ENCODE measurements at regions not wholly inside any gene's neighbourhood (a gene's known extent, or its start where the extent isn't known, plus 50 kb on each side); places are given as distances from the start of the nearest gene placed in this dataset.
"Not testable (repeated sequence)": the region's sequence is repeated elsewhere in the genome, so short reads cannot be mapped to it uniquely, and the experiment has no call there.

- H3K36me3 Mint-ChIP-seq (ENCODE audit: insufficient read depth in 2 of 2): no peaks in the 10 kb centered on the region
- H3K4me1 Mint-ChIP-seq (ENCODE audit: low read depth): no peaks in the 10 kb centered on the region
- DNase-seq (no peak), ATAC-seq (replicated peaks in 1 of 2) (no peak)
- no peak overlapping the region for H3K4me3 Mint-ChIP-seq
- no peaks in the 10 kb centered on the region for H3K27me3 Mint-ChIP-seq (ENCODE audit: low read depth)
- H3K27ac Mint-ChIP-seq: no peak overlapping the region
- H3K9me3 Mint-ChIP-seq: peaks cover 0 to 2% of the 10 kb centered on the region in 2 donors
Observed at GRCh38 chr5:118580949-118581348, 407.4 kb downstream of the DTWD2 start.

GRCh38 chr5:118578093-118578492 is 410.3 kb downstream of the DTWD2 start:
- ATAC-seq (replicated peaks in 1 of 2): no peak
- H3K36me3 Mint-ChIP-seq (ENCODE audit: insufficient read depth in 2 of 2): no peaks in the 10 kb centered on the region
- no peak overlapping the region for H3K4me3 Mint-ChIP-seq
- DNase-seq: no peak
- H3K27ac Mint-ChIP-seq: no peak overlapping the region
- H3K4me1 Mint-ChIP-seq (ENCODE audit: low read depth): no peaks in the 10 kb centered on the region
- H3K27me3 Mint-ChIP-seq (ENCODE audit: low read depth): no peaks in the 10 kb centered on the region
- peaks cover 0 to 2% of the 10 kb centered on the region in 2 donors for H3K9me3 Mint-ChIP-seq

GRCh38 chr5:118577621-118578020 is 410.7 kb downstream of the DTWD2 start:
- ATAC-seq (replicated peaks in 1 of 2): no peak
- Mint-ChIP-seq H3K9me3 (peaks cover 0 to 2% of the 10 kb centered on the region in 2 donors), H3K36me3 (ENCODE audit: insufficient read depth in 2 of 2) (no peaks in the 10 kb centered on the region), H3K27me3 (ENCODE audit: low read depth) (no peaks in the 10 kb centered on the region), H3K4me1 (ENCODE audit: low read depth) (no peaks in the 10 kb centered on the region), H3K27ac (no peak overlapping the region), H3K4me3 (no peak overlapping the region)
- no peak for DNase-seq

- H3K4me1 Mint-ChIP-seq (ENCODE audit: low read depth); H3K27me3 Mint-ChIP-seq (ENCODE audit: low read depth); H3K27ac Mint-ChIP-seq; H3K36me3 Mint-ChIP-seq (ENCODE audit: insufficient read depth in 2 of 2); H3K4me3 Mint-ChIP-seq; DNase-seq; H3K9me3 Mint-ChIP-seq; ATAC-seq (replicated peaks in 1 of 2): not testable (repeated sequence)
Observed at GRCh38 chr5:118570276-118570675, 418.1 kb downstream of the DTWD2 start.

GRCh38 chr5:118569596-118569995 is 418.8 kb downstream of the DTWD2 start:
- H3K9me3 Mint-ChIP-seq; H3K4me1 Mint-ChIP-seq (ENCODE audit: low read depth); H3K27me3 Mint-ChIP-seq (ENCODE audit: low read depth); H3K4me3 Mint-ChIP-seq; H3K36me3 Mint-ChIP-seq (ENCODE audit: insufficient read depth in 2 of 2); H3K27ac Mint-ChIP-seq; ATAC-seq (replicated peaks in 1 of 2); DNase-seq: not testable (repeated sequence)

- H3K4me1 Mint-ChIP-seq (ENCODE audit: low read depth): no peaks in the 10 kb centered on the region
- DNase-seq (no peak), ATAC-seq (replicated peaks in 1 of 2) (no peak)
- H3K36me3 Mint-ChIP-seq (ENCODE audit: insufficient read depth in 2 of 2): no peaks in the 10 kb centered on the region
- no peaks in the 10 kb centered on the region for H3K27me3 Mint-ChIP-seq (ENCODE audit: low read depth)
- no peak overlapping the region for H3K27ac Mint-ChIP-seq
- H3K4me3 Mint-ChIP-seq: no peak overlapping the region
- H3K9me3 Mint-ChIP-seq: no peaks in the 10 kb centered on the region
Observed at GRCh38 chr5:118565335-118565971, 422.9 kb downstream of the DTWD2 start.

GRCh38 chr5:118561971-118562370 is 426.4 kb downstream of the DTWD2 start:
- ATAC-seq (replicated peaks in 1 of 2): no peak
- Mint-ChIP-seq H3K36me3 (ENCODE audit: insufficient read depth in 2 of 2) (no peaks in the 10 kb centered on the region), H3K27ac (no peak overlapping the region), H3K4me1 (ENCODE audit: low read depth) (no peaks in the 10 kb centered on the region), H3K9me3 (no peaks in the 10 kb centered on the region), H3K4me3 (no peak overlapping the region), H3K27me3 (ENCODE audit: low read depth) (no peaks in the 10 kb centered on the region)
- no peak for DNase-seq

- DNase-seq (no peak), ATAC-seq (replicated peaks in 1 of 2) (no peak)
- Mint-ChIP-seq H3K9me3 (no peaks in the 10 kb centered on the region), H3K4me1 (ENCODE audit: low read depth) (no peaks in the 10 kb centered on the region), H3K27me3 (ENCODE audit: low read depth) (no peaks in the 10 kb centered on the region), H3K27ac (no peak overlapping the region), H3K4me3 (no peak overlapping the region), H3K36me3 (ENCODE audit: insufficient read depth in 2 of 2) (no peaks in the 10 kb centered on the region)
Observed at GRCh38 chr5:118561235-118561634, 427.1 kb downstream of the DTWD2 start.

GRCh38 chr5:118558871-118559270 is 429.5 kb downstream of the DTWD2 start:
- H3K4me1 Mint-ChIP-seq (ENCODE audit: low read depth): no peaks in the 10 kb centered on the region
- H3K27ac Mint-ChIP-seq: no peak overlapping the region
- DNase-seq (no peak), ATAC-seq (replicated peaks in 1 of 2) (no peak)
- H3K4me3 Mint-ChIP-seq: no peak overlapping the region
- H3K9me3 Mint-ChIP-seq: no peaks in the 10 kb centered on the region
- H3K36me3 Mint-ChIP-seq (ENCODE audit: insufficient read depth in 2 of 2): no peaks in the 10 kb centered on the region
- no peaks in the 10 kb centered on the region for H3K27me3 Mint-ChIP-seq (ENCODE audit: low read depth)

GRCh38 chr5:118557251-118557661 is 431.1 kb downstream of the DTWD2 start:
- DNase-seq: no peak
- Mint-ChIP-seq H3K27me3 (ENCODE audit: low read depth) (no peaks in the 10 kb centered on the region), H3K4me1 (ENCODE audit: low read depth) (no peaks in the 10 kb centered on the region)

GRCh38 chr5:118556792-118557191 is 431.6 kb downstream of the DTWD2 start:
- Mint-ChIP-seq H3K36me3 (ENCODE audit: insufficient read depth in 2 of 2) (no peaks in the 10 kb centered on the region), H3K4me1 (ENCODE audit: low read depth) (no peaks in the 10 kb centered on the region), H3K9me3 (no peaks in the 10 kb centered on the region), H3K27ac (no peak overlapping the region), H3K27me3 (ENCODE audit: low read depth) (no peaks in the 10 kb centered on the region), H3K4me3 (no peak overlapping the region)
- no peak for DNase-seq
- ATAC-seq (replicated peaks in 1 of 2): no peak

More at GRCh38 chr5:118557251-118557661, 431.1 kb downstream of the DTWD2 start:
- Mint-ChIP-seq H3K9me3 (no peaks in the 10 kb centered on the region), H3K4me3 (no peak overlapping the region), H3K27ac (no peak overlapping the region), H3K36me3 (ENCODE audit: insufficient read depth in 2 of 2) (no peaks in the 10 kb centered on the region)
- no peak for ATAC-seq (replicated peaks in 1 of 2)

GRCh38 chr5:118555727-118556126 is 432.6 kb downstream of the DTWD2 start:
- H3K36me3 Mint-ChIP-seq (ENCODE audit: insufficient read depth in 2 of 2): no peaks in the 10 kb centered on the region
- ATAC-seq (replicated peaks in 1 of 2): no peak
- no peaks in the 10 kb centered on the region for H3K27me3 Mint-ChIP-seq (ENCODE audit: low read depth)
- no peaks in the 10 kb centered on the region for H3K4me1 Mint-ChIP-seq (ENCODE audit: low read depth)
- no peak overlapping the region for H3K4me3 Mint-ChIP-seq
- H3K27ac Mint-ChIP-seq: no peak overlapping the region
- DNase-seq: no peak
- H3K9me3 Mint-ChIP-seq: no peaks in the 10 kb centered on the region

GRCh38 chr5:118554981-118555380 is 433.4 kb downstream of the DTWD2 start:
- DNase-seq (no peak), ATAC-seq (replicated peaks in 1 of 2) (no peak)
- Mint-ChIP-seq H3K9me3 (no peaks in the 10 kb centered on the region), H3K4me1 (ENCODE audit: low read depth) (no peaks in the 10 kb centered on the region), H3K27me3 (ENCODE audit: low read depth) (no peaks in the 10 kb centered on the region), H3K4me3 (no peak overlapping the region), H3K27ac (no peak overlapping the region), H3K36me3 (ENCODE audit: insufficient read depth in 2 of 2) (no peaks in the 10 kb centered on the region)

- no peak for DNase-seq
- Mint-ChIP-seq H3K9me3 (no peaks in the 10 kb centered on the region), H3K4me3 (no peak overlapping the region), H3K27me3 (ENCODE audit: low read depth) (no peaks in the 10 kb centered on the region), H3K4me1 (ENCODE audit: low read depth) (no peaks in the 10 kb centered on the region), H3K36me3 (ENCODE audit: insufficient read depth in 2 of 2) (no peaks in the 10 kb centered on the region), H3K27ac (no peak overlapping the region)
- no peak for ATAC-seq (replicated peaks in 1 of 2)
Observed at GRCh38 chr5:118554241-118554640, 434.1 kb downstream of the DTWD2 start.

Measured in activated T-cell treated with anti-CD3 and anti-CD28 coated beads, Interleukin-2, amount 50 U/mL, for 72 hours (primary cell).